Sigmoid colon (tissue), 6 donors: ENCODE measurements at regions not wholly inside any gene's neighbourhood (a gene's known extent, or its start where the extent isn't known, plus 50 kb on each side); places are given as distances from the start of the nearest gene placed in this dataset.

Source experiments
- DNase-seq: peaks from one replicate; pipeline ENCODE4 v3.0.0-alpha.2; 2019
- H3K27ac ChIP-seq, 4 donors: fragments of 200-600 bp; sonication (generic); one replicate each; pipeline ENCODE4 v1.5.1; 2016 to 2019; ENCODE audit warnings: mild to moderate bottlenecking in 1 of 4
- H3K27me3 ChIP-seq, 3 donors: fragments of 200-600 bp; sonication (generic); one replicate each; pipeline ENCODE4 v1.5.1; 2019; ENCODE audit warnings: mild to moderate bottlenecking in 1 of 3
- H3K36me3 ChIP-seq, 4 donors: fragments of 200-600 bp; sonication (generic); one replicate each; pipeline ENCODE4 v1.5.1; 2016 to 2019
- H3K4me1 ChIP-seq, 4 donors: fragments of 200-600 bp; sonication (generic); one replicate each; pipeline ENCODE4 v1.5.1; 2017 to 2019
- H3K4me3 ChIP-seq, 4 donors: fragments of 200-600 bp; sonication (generic); one replicate each; pipeline ENCODE4 v1.5.1; 2017 to 2019; ENCODE audit warnings: mild to moderate bottlenecking in 2 of 4, moderate library complexity in 1 of 4
- H3K9me3 ChIP-seq, 4 donors: fragments of 200-600 bp in 3 of 4; sonication (generic) in 3 of 4; one replicate each; pipeline versions ENCODE4 v1.5.1 to v1.6.1; 2013 to 2019
- EP300 ChIP-seq, 4 donors: sonication (generic); formaldehyde crosslinking; IDR thresholded peaks; one replicate each; pipeline ENCODE4 v1.6.1; 2017; ENCODE audit warnings: antibody characterized with exemption in 4 of 4
- POLR2A ChIP-seq, 2 donors: fragments of 450-650 bp; IDR thresholded peaks; one replicate each; pipeline ENCODE4 v1.6.1; 2016; ENCODE audit warnings: antibody characterized with exemption in 2 of 2, mild to moderate bottlenecking in 2 of 2, moderate library complexity in 2 of 2
- POLR2AphosphoS5 ChIP-seq, 4 donors: sonication (generic); formaldehyde crosslinking; IDR thresholded peaks; one replicate each; pipeline ENCODE4 v1.6.1; 2017; ENCODE audit warnings: antibody characterized with exemption in 4 of 4
- WGBS, 2 donors: extraction: QIAGEN DNeasy Blood & Tissue Kit; methylation state at CpG; one replicate each; pipeline ENCODE4 v1.1.7; 2013; 5-methylcytosine and 5-hydroxymethylcytosine counted together
- intact Hi-C: fragments of 100-400 bp; cut with DNase I; formaldehyde crosslinking; loops from one replicate; pipeline ENCODE4 v1.15.1; 2023
- TF ChIP-seq, protein P1 (sequence below), 4 experiments: fragments of 450-650 bp in 3 of 4; fragments of 200-600 bp in 1 of 4; IDR thresholded peaks; one replicate each; pipeline ENCODE4 v1.5.1; 2016 to 2019; ENCODE audit warnings: antibody characterized with exemption in 4 of 4, mild to moderate bottlenecking in 3 of 4, moderate library complexity in 2 of 4
- donor health status: healthy with polysubstance abuse.
- donor health status: healthy.

DNA sequence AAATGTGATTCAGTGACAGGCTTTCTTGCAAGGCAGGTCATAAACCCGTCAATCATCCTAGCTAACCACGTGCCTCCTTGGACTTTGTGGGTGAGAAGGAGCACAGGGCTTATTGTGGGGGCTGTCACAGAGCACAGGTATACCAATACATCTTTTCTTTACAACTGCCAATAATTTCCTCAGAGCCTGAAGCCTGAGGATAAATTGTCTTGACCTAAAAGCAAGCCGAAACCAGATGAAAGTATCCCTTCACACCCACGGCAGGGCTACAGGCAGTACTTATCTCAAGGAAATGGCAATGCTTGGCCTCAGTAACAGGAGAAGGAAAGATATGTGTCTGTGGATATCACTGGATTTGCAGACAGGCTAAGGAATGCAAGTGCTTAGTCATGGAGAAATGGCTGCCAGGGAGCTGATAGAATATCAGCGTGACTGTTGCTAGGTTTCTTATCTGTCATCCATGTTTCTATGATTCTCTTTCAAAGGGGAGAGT is 90.3 kb upstream of the ZNF366 start:
- H3K9me3 ChIP-seq, result no peaks in the 10 kb centered on the region
- TF ChIP-seq, protein P1, sequence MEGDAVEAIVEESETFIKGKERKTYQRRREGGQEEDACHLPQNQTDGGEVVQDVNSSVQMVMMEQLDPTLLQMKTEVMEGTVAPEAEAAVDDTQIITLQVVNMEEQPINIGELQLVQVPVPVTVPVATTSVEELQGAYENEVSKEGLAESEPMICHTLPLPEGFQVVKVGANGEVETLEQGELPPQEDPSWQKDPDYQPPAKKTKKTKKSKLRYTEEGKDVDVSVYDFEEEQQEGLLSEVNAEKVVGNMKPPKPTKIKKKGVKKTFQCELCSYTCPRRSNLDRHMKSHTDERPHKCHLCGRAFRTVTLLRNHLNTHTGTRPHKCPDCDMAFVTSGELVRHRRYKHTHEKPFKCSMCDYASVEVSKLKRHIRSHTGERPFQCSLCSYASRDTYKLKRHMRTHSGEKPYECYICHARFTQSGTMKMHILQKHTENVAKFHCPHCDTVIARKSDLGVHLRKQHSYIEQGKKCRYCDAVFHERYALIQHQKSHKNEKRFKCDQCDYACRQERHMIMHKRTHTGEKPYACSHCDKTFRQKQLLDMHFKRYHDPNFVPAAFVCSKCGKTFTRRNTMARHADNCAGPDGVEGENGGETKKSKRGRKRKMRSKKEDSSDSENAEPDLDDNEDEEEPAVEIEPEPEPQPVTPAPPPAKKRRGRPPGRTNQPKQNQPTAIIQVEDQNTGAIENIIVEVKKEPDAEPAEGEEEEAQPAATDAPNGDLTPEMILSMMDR (IDR thresholded peaks at IDR 0.05), result no peak
- TF ChIP-seq EP300 (IDR thresholded peaks at IDR 0.05), result no peak
- no peak for TF ChIP-seq POLR2AphosphoS5 (IDR thresholded peaks at IDR 0.05)
- no peak for TF ChIP-seq POLR2A (IDR thresholded peaks at IDR 0.05)
- no peak overlapping the region for H3K4me3 ChIP-seq
- 63 to 74% methylated on average over 5 of the region's 5 CpGs for WGBS, 2 donors
- intact Hi-C loops, result no loop called here
- no peaks in the 10 kb centered on the region for H3K27me3 ChIP-seq
- DNase-seq, result no peak
- no peaks in the 10 kb centered on the region for H3K36me3 ChIP-seq
- peaks cover 0 to 39% (median 26%) of the 10 kb centered on the region in 4 donors for H3K4me1 ChIP-seq
- H3K27ac ChIP-seq, result peak overlapping the region in 2 of 4 donors; percentile 13 to 47

DNA sequence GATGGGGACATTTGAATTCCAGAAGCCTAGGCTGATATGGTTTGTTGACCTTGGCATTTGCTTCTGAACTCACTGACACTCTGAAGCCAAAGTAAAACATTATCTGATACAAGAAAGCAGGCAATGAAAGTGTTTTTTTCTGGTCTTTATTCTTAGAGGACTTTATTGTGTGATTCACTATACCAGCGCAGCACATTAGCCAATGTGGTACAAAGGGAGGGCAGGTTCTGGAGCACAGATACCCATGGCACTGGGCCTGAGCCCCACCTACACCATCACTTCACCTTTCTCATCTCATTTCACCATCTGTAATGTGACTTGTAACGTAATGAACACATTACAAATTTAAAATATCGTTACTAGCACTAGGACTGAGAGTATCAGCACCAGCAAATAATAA is 89.7 kb upstream of the ZNF366 start:
- no peaks in the 10 kb centered on the region for H3K27me3 ChIP-seq
- H3K27ac ChIP-seq, result no peak overlapping the region
- no peaks in the 10 kb centered on the region for H3K36me3 ChIP-seq
- H3K4me1 ChIP-seq, result peaks cover 0 to 39% (median 26%) of the 10 kb centered on the region in 4 donors
- intact Hi-C loops, result no loop called here
- H3K9me3 ChIP-seq, result no peaks in the 10 kb centered on the region
- H3K4me3 ChIP-seq, result no peak overlapping the region
- 29 to 79% methylated on average over 3 of the region's 3 CpGs for WGBS, 2 donors
- no peak for DNase-seq
- no peak for TF ChIP-seq EP300 (IDR thresholded peaks at IDR 0.05)
- TF ChIP-seq POLR2AphosphoS5 (IDR thresholded peaks at IDR 0.05), result no peak
- TF ChIP-seq, protein P1 (IDR thresholded peaks at IDR 0.05), result no peak
- TF ChIP-seq POLR2A (IDR thresholded peaks at IDR 0.05), result no peak

DNA sequence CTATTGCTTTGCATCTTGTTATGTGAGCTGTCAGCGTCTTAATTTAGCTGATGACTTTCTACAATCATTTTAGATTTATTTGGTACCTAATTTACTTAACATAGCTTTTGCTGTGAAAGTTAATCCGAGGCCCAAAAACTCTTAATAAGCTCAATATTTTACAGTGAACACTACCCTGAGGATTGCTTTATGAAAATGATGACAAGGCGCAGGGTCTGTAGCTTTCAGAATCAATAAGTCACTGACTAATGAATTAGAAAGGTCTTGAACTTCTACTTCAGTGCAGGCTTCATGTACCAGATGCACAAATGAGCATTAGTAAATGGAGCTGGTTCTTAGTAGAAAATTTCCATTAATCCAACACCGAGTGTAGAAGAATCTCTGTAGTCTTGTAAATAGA is 81.4 kb upstream of the ZNF366 start:
- intact Hi-C loops, result no loop called here
- H3K27me3 ChIP-seq, result no peaks in the 10 kb centered on the region
- no peaks in the 10 kb centered on the region for H3K36me3 ChIP-seq
- no peak for DNase-seq
- no peak overlapping the region for H3K4me3 ChIP-seq
- no peaks in the 10 kb centered on the region for H3K4me1 ChIP-seq
- WGBS, 2 donors, result 92 to 95% methylated on average over 4 of the region's 4 CpGs
- TF ChIP-seq, protein P1 (IDR thresholded peaks at IDR 0.05), result no peak
- no peak overlapping the region for H3K27ac ChIP-seq
- H3K9me3 ChIP-seq, result no peaks in the 10 kb centered on the region

DNA sequence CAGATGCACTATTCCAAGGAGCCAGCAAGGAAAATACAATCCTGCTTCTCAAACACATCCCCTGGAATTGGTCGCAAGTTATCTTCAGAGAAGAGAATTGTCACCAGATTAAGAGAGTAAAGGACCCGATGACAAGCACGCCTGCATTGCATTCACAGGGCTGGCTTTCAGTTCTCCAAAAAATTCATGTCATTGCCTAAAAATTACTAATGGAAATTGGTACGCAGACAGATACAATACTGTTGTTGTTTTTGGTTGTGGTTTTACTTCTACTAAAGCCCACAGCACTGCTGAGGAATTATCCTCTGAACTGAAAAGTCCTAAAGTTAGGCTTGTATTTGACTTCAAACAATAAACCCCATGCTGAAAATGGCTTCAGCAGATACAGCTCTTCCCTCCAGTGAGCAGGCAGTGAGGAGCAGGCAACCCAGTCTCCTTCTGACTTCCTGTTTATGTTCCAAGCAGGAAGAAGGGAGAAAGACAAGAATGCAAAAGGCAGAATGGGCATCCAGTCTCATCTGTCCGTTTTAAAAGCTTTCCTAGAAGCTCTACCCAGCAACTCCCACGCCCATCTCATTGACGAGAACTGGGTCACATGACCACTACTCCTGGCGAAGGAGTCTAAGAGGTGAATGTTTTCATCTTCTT is 80.6 kb upstream of the ZNF366 start:
- TF ChIP-seq EP300 (IDR thresholded peaks at IDR 0.05), result no peak
- no peak for TF ChIP-seq POLR2A (IDR thresholded peaks at IDR 0.05)
- TF ChIP-seq, protein P1 (IDR thresholded peaks at IDR 0.05), result no peak
- no peak for TF ChIP-seq POLR2AphosphoS5 (IDR thresholded peaks at IDR 0.05)
- intact Hi-C loops, result no loop called here
- H3K4me1 ChIP-seq, result no peaks in the 10 kb centered on the region
- no peak overlapping the region for H3K27ac ChIP-seq
- DNase-seq, result no peak
- H3K4me3 ChIP-seq, result no peak overlapping the region
- H3K27me3 ChIP-seq, result no peaks in the 10 kb centered on the region
- H3K9me3 ChIP-seq, result no peaks in the 10 kb centered on the region
- WGBS, 2 donors, result 71 to 85% methylated on average over 8 of the region's 8 CpGs
- no peaks in the 10 kb centered on the region for H3K36me3 ChIP-seq
